Suprapubic skin (tissue), 4 donors: ENCODE measurements at regions not wholly inside any gene's neighbourhood (a gene's known extent, or its start where the extent isn't known, plus 50 kb on each side); places are given as distances from the start of the nearest gene placed in this dataset.
"Not testable (repeated sequence)": the region's sequence is repeated elsewhere in the genome, so short reads cannot be mapped to it uniquely, and the experiment has no call there.

Experiments used
- CTCF ChIP-seq, 2 donors: fragments of 200-600 bp in 1 of 2; fragments of 450-650 bp in 1 of 2; sonication (generic) in 1 of 2; IDR thresholded peaks; one replicate each; pipeline ENCODE4 v1.5.1; 2016 to 2019; ENCODE audit warnings: antibody characterized with exemption in 2 of 2, mild to moderate bottlenecking in 1 of 2, moderate library complexity in 1 of 2
- POLR2A ChIP-seq, 2 donors: fragments of 450-650 bp; IDR thresholded peaks; one replicate each; pipeline ENCODE4 v1.6.1; 2017; ENCODE audit warnings: antibody characterized with exemption in 2 of 2, mild to moderate bottlenecking in 2 of 2, moderate library complexity in 2 of 2
- POLR2AphosphoS5 ChIP-seq, 3 donors: sonication (generic); formaldehyde crosslinking; IDR thresholded peaks; one replicate each; pipeline ENCODE4 v1.6.1; 2017; ENCODE audit warnings: antibody characterized with exemption in 3 of 3

GRCh38 chr3:159052494-159052893 lies 250.6 kb downstream of the MFSD1 start:
- not testable (repeated sequence) for TF ChIP-seq CTCF, POLR2A, POLR2AphosphoS5 (IDR thresholded peaks at IDR 0.05)
